Activated B cell treated with CpG ODN at 0.5 μM for 24 hours (primary cell): ENCODE measurements at regions not wholly inside any gene's neighbourhood (a gene's known extent, or its start where the extent isn't known, plus 50 kb on each side); places are given as distances from the start of the nearest gene placed in this dataset.
"Not testable (repeated sequence)": the region's sequence is repeated elsewhere in the genome, so short reads cannot be mapped to it uniquely, and the experiment has no call there.

Experiments
- ATAC-seq: fragments of 200-7000 bp; cut with Tn5 transposase; one replicate; pipeline ENCODE4 v1.10.0; 2021; ENCODE audit warnings: low read depth, mild to moderate bottlenecking, moderate library complexity
- CTCF ChIA-PET: fragments of 350-600 bp; sonication (Branson Sonifier 250); formaldehyde crosslinking; loops from one replicate; lab custom pipeline; 2021; ENCODE audit warnings: antibody characterized with exemption; lab: Charles Lee
- POLR2A ChIA-PET: fragments of 350-600 bp; sonication (Branson Sonifier 250); formaldehyde crosslinking; loops from one replicate; lab custom pipeline; 2021; ENCODE audit warnings: antibody characterized with exemption; lab: Charles Lee
- DNase-seq: peaks from one replicate; pipeline ENCODE4 v3.0.0; 2022
- H3K27ac Mint-ChIP-seq: one replicate; pipeline ENCODE4 v1.8.0; 2020; ENCODE audit warnings: mixed read lengths
- H3K27me3 Mint-ChIP-seq: one replicate; pipeline ENCODE4 v1.8.0; 2021; ENCODE audit warnings: mixed read lengths
- H3K36me3 Mint-ChIP-seq: one replicate; pipeline ENCODE4 v1.8.0; 2021; ENCODE audit warnings: low read depth, mixed read lengths
- H3K4me1 Mint-ChIP-seq: one replicate; pipeline ENCODE4 v1.8.0; 2021; ENCODE audit warnings: mixed read lengths
- H3K4me3 Mint-ChIP-seq: one replicate; pipeline ENCODE4 v1.8.0; 2020; ENCODE audit warnings: mild to moderate bottlenecking, mixed read lengths
- H3K9me3 Mint-ChIP-seq: one replicate; pipeline ENCODE4 v1.8.0; 2020; ENCODE audit warnings: mixed read lengths
- intact Hi-C: fragments of 100-400 bp; cut with micrococcal nuclease; formaldehyde crosslinking; loops from one replicate; pipeline ENCODE4 v1.15.1; 2024
- TF ChIP-seq, protein P1 (sequence below): fragments of 200-600 bp; IDR thresholded peaks from one replicate; pipeline ENCODE4 v1.8.0; 2022; ENCODE audit warnings: antibody characterized with exemption, mild to moderate bottlenecking

- no peak for DNase-seq
- no peak overlapping the region for H3K4me3 Mint-ChIP-seq
- no peak overlapping the region for H3K27ac Mint-ChIP-seq
- intact Hi-C loops, result no loop called here
- H3K27me3 Mint-ChIP-seq, result peaks cover 22% of the 10 kb centered on the region
- no peaks in the 10 kb centered on the region for H3K36me3 Mint-ChIP-seq
- no peaks in the 10 kb centered on the region for H3K9me3 Mint-ChIP-seq
- CTCF ChIA-PET, result no interaction called here
- ATAC-seq, result no peak
- POLR2A ChIA-PET, result no interaction called here
- H3K4me1 Mint-ChIP-seq, result peaks cover 6% of the 10 kb centered on the region
- TF ChIP-seq, protein P1, sequence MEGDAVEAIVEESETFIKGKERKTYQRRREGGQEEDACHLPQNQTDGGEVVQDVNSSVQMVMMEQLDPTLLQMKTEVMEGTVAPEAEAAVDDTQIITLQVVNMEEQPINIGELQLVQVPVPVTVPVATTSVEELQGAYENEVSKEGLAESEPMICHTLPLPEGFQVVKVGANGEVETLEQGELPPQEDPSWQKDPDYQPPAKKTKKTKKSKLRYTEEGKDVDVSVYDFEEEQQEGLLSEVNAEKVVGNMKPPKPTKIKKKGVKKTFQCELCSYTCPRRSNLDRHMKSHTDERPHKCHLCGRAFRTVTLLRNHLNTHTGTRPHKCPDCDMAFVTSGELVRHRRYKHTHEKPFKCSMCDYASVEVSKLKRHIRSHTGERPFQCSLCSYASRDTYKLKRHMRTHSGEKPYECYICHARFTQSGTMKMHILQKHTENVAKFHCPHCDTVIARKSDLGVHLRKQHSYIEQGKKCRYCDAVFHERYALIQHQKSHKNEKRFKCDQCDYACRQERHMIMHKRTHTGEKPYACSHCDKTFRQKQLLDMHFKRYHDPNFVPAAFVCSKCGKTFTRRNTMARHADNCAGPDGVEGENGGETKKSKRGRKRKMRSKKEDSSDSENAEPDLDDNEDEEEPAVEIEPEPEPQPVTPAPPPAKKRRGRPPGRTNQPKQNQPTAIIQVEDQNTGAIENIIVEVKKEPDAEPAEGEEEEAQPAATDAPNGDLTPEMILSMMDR, result no peak
Observed at GRCh38 chr22:19606332-19607191, 82.4 kb upstream of the CLDN5 start.

DNA sequence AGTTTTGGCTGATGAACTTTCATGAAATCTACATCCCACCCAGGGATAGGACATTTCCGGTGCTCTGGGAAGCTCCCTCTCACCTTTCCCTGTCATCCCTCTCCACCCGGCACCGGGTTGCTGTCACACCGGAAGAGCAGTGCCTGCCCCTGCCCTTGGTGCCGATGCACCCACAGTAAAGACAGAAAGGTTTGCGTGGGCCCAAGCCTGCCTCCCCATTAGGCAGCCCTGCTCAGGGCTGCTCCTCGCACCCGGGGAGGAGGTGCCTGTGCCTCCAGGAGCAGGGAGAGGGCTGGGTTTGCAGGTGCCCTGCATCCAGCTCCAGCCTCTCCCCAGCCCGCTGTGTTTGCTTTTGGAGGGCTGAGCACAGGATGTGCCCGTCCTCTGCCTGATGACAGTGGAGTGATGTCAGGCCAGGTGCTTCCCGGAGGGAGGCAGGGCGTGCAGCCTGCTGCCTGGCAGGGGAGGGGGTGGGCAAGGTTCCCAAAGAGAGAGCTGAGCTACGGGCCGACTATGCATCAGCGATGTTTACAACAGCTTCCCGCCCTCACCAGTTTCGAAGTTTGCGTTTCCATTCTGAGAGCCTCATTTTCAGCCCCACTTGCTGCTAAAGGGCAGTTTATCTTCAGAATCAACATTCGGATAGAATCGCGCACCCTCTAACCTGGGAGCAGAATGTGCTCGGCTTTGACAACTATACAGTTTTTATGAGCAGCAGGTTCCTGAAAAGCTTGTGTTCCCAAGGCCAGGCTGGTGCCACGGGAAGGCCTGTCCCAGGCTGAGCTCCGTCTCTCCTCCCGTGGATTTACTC, 83.2 kb upstream of the CLDN5 start:
- H3K4me3 Mint-ChIP-seq, result no peak overlapping the region
- intact Hi-C loops, result no loop called here
- DNase-seq (no peak), ATAC-seq (no peak)
- peaks cover 22% of the 10 kb centered on the region for H3K27me3 Mint-ChIP-seq
- TF ChIP-seq, protein P1, result no peak
- ChIA-PET CTCF (no interaction called here), POLR2A (no interaction called here)
- no peaks in the 10 kb centered on the region for H3K36me3 Mint-ChIP-seq
- H3K9me3 Mint-ChIP-seq, result no peaks in the 10 kb centered on the region
- H3K27ac Mint-ChIP-seq, result no peak overlapping the region
- peaks cover 6% of the 10 kb centered on the region for H3K4me1 Mint-ChIP-seq

GRCh38 chr22:19608003-19608690, 83.9 kb upstream of the CLDN5 start:
- H3K36me3 Mint-ChIP-seq, result no peaks in the 10 kb centered on the region
- CTCF ChIA-PET, result no interaction called here
- intact Hi-C loops, result no loop called here
- H3K4me1 Mint-ChIP-seq, result peaks cover 6% of the 10 kb centered on the region
- H3K27me3 Mint-ChIP-seq, result peaks cover 22% of the 10 kb centered on the region
- DNase-seq (no peak), ATAC-seq (no peak)
- POLR2A ChIA-PET, result no interaction called here
- no peak overlapping the region for H3K27ac Mint-ChIP-seq
- TF ChIP-seq, protein P1, result no peak
- H3K4me3 Mint-ChIP-seq, result no peak overlapping the region
- H3K9me3 Mint-ChIP-seq, result no peaks in the 10 kb centered on the region

DNA sequence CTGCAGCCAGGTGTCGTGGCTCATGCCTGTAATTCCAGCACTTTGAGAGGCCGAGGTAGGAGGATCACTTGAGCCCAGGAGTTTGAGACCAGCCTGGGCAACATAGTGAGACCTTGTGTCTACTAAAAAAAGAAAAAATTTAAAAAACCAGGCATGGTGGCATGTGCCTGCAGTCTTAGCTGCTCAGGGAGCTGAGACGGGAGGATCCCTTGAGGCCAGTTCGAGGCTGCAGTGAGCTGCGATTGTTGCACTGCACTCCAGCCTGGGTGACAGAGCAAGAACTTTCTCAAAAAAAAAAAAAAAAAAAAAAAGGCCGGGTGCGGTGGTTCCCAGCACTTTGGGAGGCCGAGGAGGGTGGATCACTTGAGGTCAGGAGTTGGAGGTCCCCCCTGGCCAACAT, 85.5 kb upstream of the CLDN5 start:
- H3K27ac Mint-ChIP-seq, POLR2A ChIA-PET: not testable (repeated sequence)

GRCh38 chr22:19610518-19611253, 86.5 kb upstream of the CLDN5 start:
- CTCF ChIA-PET, result no interaction called here
- no peak overlapping the region for H3K4me3 Mint-ChIP-seq

More for the DNA sequence above, 85.5 kb upstream of the CLDN5 start:
- CTCF ChIA-PET, intact Hi-C loops, H3K9me3 Mint-ChIP-seq, ATAC-seq, DNase-seq, H3K4me1 Mint-ChIP-seq, H3K4me3 Mint-ChIP-seq, H3K36me3 Mint-ChIP-seq: not testable (repeated sequence)
- H3K27me3 Mint-ChIP-seq, result peaks cover 34% of the 10 kb centered on the region

More at GRCh38 chr22:19610518-19611253, 86.5 kb upstream of the CLDN5 start:
- no peak for DNase-seq
- POLR2A ChIA-PET, result interaction anchor here (0.7 kb wide), 1 partner anchor 9 kb away, joined by 3 read pairs; no protein-coding TSS in a partner anchor
- intact Hi-C loops, result no loop called here
- Mint-ChIP-seq H3K4me1 (peaks cover 17% of the 10 kb centered on the region), H3K27me3 (peaks cover 39% of the 10 kb centered on the region), H3K27ac (no peak overlapping the region), H3K9me3 (no peaks in the 10 kb centered on the region), H3K36me3 (no peaks in the 10 kb centered on the region)
- TF ChIP-seq, protein P1, result no peak
- ATAC-seq, result no peak
